ENCODE measurements at regions not wholly inside any gene's neighbourhood (a gene's known extent, or its start where the extent isn't known, plus 50 kb on each side); places are given as distances from the start of the nearest gene placed in this dataset.

GRCh38 chr10:92766451-92766850 lies 76.7 kb downstream of the HHEX start:
- no peak for DNase-seq
- H3K36me3 Mint-ChIP-seq (ENCODE audit: low read depth), result peaks cover 5% of the 10 kb centered on the region

DNA sequence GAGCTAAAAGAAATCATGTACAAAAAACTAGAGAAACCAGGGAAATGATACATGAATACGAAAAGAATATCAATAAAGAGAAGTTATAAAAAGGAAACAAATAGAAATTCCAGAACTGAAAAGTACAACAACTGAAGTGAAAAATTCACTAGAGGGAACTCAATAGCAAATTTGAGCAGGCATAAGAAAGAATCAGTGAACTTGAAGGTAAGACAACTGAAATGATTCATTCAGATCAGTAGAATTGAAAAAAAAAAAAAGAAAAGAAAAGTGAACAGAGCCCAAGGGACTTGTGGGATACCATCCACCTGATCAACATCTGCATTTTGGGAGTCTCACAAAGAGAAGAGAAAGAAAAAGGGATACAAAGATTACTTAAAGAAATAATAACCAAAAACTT lies 78.3 kb downstream of the HHEX start:
- ATAC-seq (ENCODE audit: low read depth) (no peak), DNase-seq (no peak)
- ChIA-PET CTCF (no interaction called here), POLR2A (interaction anchor here (0.7 kb wide), 1 partner anchor 17 kb away, joined by 3 read pairs; no protein-coding TSS in a partner anchor)
- peaks cover 20% of the 10 kb centered on the region for H3K9me3 Mint-ChIP-seq
- H3K4me3 Mint-ChIP-seq, result no peak overlapping the region
- no peak overlapping the region for H3K27ac Mint-ChIP-seq
- H3K4me1 Mint-ChIP-seq, result peaks cover 6% of the 10 kb centered on the region
- TF ChIP-seq, protein P1, sequence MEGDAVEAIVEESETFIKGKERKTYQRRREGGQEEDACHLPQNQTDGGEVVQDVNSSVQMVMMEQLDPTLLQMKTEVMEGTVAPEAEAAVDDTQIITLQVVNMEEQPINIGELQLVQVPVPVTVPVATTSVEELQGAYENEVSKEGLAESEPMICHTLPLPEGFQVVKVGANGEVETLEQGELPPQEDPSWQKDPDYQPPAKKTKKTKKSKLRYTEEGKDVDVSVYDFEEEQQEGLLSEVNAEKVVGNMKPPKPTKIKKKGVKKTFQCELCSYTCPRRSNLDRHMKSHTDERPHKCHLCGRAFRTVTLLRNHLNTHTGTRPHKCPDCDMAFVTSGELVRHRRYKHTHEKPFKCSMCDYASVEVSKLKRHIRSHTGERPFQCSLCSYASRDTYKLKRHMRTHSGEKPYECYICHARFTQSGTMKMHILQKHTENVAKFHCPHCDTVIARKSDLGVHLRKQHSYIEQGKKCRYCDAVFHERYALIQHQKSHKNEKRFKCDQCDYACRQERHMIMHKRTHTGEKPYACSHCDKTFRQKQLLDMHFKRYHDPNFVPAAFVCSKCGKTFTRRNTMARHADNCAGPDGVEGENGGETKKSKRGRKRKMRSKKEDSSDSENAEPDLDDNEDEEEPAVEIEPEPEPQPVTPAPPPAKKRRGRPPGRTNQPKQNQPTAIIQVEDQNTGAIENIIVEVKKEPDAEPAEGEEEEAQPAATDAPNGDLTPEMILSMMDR (IDR thresholded peaks at IDR 0.05), result no peak
- peaks cover 5% of the 10 kb centered on the region for H3K36me3 Mint-ChIP-seq (ENCODE audit: low read depth)
- no peaks in the 10 kb centered on the region for H3K27me3 Mint-ChIP-seq
- intact Hi-C loops (cut with micrococcal nuclease), result no loop called here

More at GRCh38 chr10:92766451-92766850, 76.7 kb downstream of the HHEX start:
- no peak for ATAC-seq (ENCODE audit: low read depth)
- TF ChIP-seq, protein P1 (IDR thresholded peaks at IDR 0.05), result no peak
- intact Hi-C loops (cut with micrococcal nuclease), result no loop called here
- Mint-ChIP-seq H3K27ac (no peak overlapping the region), H3K9me3 (peaks cover 20% of the 10 kb centered on the region), H3K4me3 (no peak overlapping the region), H3K27me3 (no peaks in the 10 kb centered on the region), H3K4me1 (peaks cover 14% of the 10 kb centered on the region)
- CTCF ChIA-PET, result no interaction called here
- POLR2A ChIA-PET, result interaction anchor here (0.6 to 1.1 kb wide), 7 partner anchors 15 to 76 kb away, joined by 3 to 6 read pairs (median 4); no protein-coding TSS in a partner anchor

- no peaks in the 10 kb centered on the region for H3K36me3 Mint-ChIP-seq (ENCODE audit: low read depth)
- POLR2A ChIA-PET, result interaction anchor here (0.7 kb wide), 1 partner anchor 62 kb away, joined by 3 read pairs; no protein-coding TSS in a partner anchor
- CTCF ChIA-PET, result no interaction called here
- intact Hi-C loops (cut with micrococcal nuclease), result loop anchor here (2.0 kb wide), 1 partner anchor 15 kb away; no protein-coding TSS in a partner anchor
- peaks cover 9% of the 10 kb centered on the region for H3K9me3 Mint-ChIP-seq
- DNase-seq (no peak), ATAC-seq (ENCODE audit: low read depth) (no peak)
- peak overlapping the region; percentile 4 for H3K27ac Mint-ChIP-seq
- no peaks in the 10 kb centered on the region for H3K27me3 Mint-ChIP-seq
- no peak overlapping the region for H3K4me3 Mint-ChIP-seq
- H3K4me1 Mint-ChIP-seq, result peaks cover 6% of the 10 kb centered on the region
- TF ChIP-seq, protein P1 (IDR thresholded peaks at IDR 0.05), result no peak
Measured at GRCh38 chr10:92773776-92774175, 74.5 kb upstream of the EXOC6 start.

- Mint-ChIP-seq H3K4me1 (peaks cover 16% of the 10 kb centered on the region), H3K36me3 (ENCODE audit: low read depth) (no peaks in the 10 kb centered on the region)
Measured at GRCh38 chr10:92778091-92778490, 70.2 kb upstream of the EXOC6 start.

DNA sequence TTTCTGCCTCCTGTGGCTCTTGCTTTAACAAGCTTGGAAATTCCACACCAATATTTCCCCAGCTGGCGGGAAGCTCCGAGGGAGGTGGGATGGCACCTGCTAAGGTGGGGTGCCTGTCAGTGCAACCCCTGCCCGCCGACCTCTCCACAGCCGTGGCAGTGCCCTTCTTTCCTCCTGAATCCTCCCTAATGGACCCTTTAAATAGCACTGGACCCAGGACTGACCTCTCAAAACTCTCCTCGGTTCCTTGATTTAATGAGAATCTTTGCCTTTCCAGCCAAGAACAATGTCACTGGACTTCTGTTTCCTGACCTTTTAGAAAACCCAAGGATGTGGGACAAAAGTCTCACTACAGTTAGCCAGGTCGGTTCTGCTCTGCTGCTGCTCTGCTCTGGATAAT lies 63.2 kb upstream of the EXOC6 start:
- ATAC-seq (ENCODE audit: low read depth) (no peak), DNase-seq (no peak)
- POLR2A ChIA-PET, result no interaction called here
- Mint-ChIP-seq H3K27me3 (no peaks in the 10 kb centered on the region), H3K36me3 (ENCODE audit: low read depth) (no peaks in the 10 kb centered on the region), H3K27ac (no peak overlapping the region), H3K4me1 (peaks cover 42% of the 10 kb centered on the region), H3K9me3 (no peaks in the 10 kb centered on the region), H3K4me3 (no peak overlapping the region)
- TF ChIP-seq, protein P1 (IDR thresholded peaks at IDR 0.05), result no peak
- CTCF ChIA-PET, result interaction anchor here (0.9 to 1.0 kb wide), 2 partner anchors 17 to 63 kb away, joined by 3 read pairs; partner anchors contain the start of gene EXOC6
- intact Hi-C loops (cut with micrococcal nuclease), result no loop called here

More at GRCh38 chr10:92778091-92778490, 70.2 kb upstream of the EXOC6 start:
- H3K9me3 Mint-ChIP-seq, result no peaks in the 10 kb centered on the region
- H3K4me3 Mint-ChIP-seq, result no peak overlapping the region
- ATAC-seq (ENCODE audit: low read depth), result no peak
- intact Hi-C loops (cut with micrococcal nuclease), result no loop called here
- TF ChIP-seq, protein P1 (IDR thresholded peaks at IDR 0.05), result no peak
- ChIA-PET CTCF (no interaction called here), POLR2A (interaction anchor here (0.5 kb wide), 1 partner anchor 63 kb away, joined by 3 read pairs; no protein-coding TSS in a partner anchor)
- H3K27me3 Mint-ChIP-seq, result no peaks in the 10 kb centered on the region
- no peak overlapping the region for H3K27ac Mint-ChIP-seq
- DNase-seq, result no peak
